Brain microvascular endothelial cell (primary cell): ENCODE measurements at regions not wholly inside any gene's neighbourhood (a gene's known extent, or its start where the extent isn't known, plus 50 kb on each side); places are given as distances from the start of the nearest gene placed in this dataset.

Source experiments
- DNase-seq: peaks from one replicate; pipeline ENCODE4 v3.0.0-alpha.2; 2020
- H3K27ac ChIP-seq: fragments of 250-450 bp; sonication (Bioruptor Pico); 2 replicates; pipeline ENCODE4 v1.5.1; 2020; ENCODE audit warnings: mild to moderate bottlenecking, moderate library complexity
- H3K27me3 ChIP-seq: fragments of 250-450 bp; sonication (Bioruptor Pico); replicated peaks from 2 replicates; pipeline ENCODE4 v1.5.1; 2020; ENCODE audit warnings: mild to moderate bottlenecking
- H3K36me3 ChIP-seq: fragments of 250-450 bp; sonication (Bioruptor Pico); replicated peaks from 2 replicates; pipeline ENCODE4 v1.5.1; 2020; ENCODE audit warnings: mild to moderate bottlenecking
- H3K4me3 ChIP-seq: 2 replicates; pipeline ENCODE4 v1.5.1; 2011; ENCODE audit warnings: low read depth, mild to moderate bottlenecking, control low read depth, low read length, moderate library complexity
- CTCF ChIP-seq: IDR thresholded peaks from 2 replicates; pipeline ENCODE4 v1.5.1; 2011; ENCODE audit warnings: low read depth, mild to moderate bottlenecking, moderate library complexity, low read length, control low read depth, inconsistent platforms; ENCODE audit errors: missing control alignments
- in situ Hi-C: cut with HindIII; loops from 2 replicates; pipeline ENCODE4 v1.10.0; 2017; ENCODE audit warnings: low sequenced_read_pairs, low pct_ligation_motif_present

GRCh38 chr14:104512061-104512460 lies 67.5 kb upstream of the C14orf180 start:
- Histone ChIP-seq H3K36me3 (no peaks in the 10 kb centered on the region), H3K27ac (no peak overlapping the region), H3K4me3 (no peak overlapping the region), H3K27me3 (no peaks in the 10 kb centered on the region)
- in situ Hi-C loops, result no loop called here
- DNase-seq, result no peak
- TF ChIP-seq CTCF, result no peak

GRCh38 chr14:104512771-104513640 lies 66.6 kb upstream of the C14orf180 start:
- Histone ChIP-seq H3K4me3 (no peak overlapping the region), H3K27me3 (no peaks in the 10 kb centered on the region), H3K36me3 (no peaks in the 10 kb centered on the region), H3K27ac (no peak overlapping the region)
- TF ChIP-seq CTCF, result no peak
- no peak for DNase-seq
- in situ Hi-C loops, result no loop called here

GRCh38 chr14:104513641-104514046 lies 65.9 kb upstream of the C14orf180 start:
- Histone ChIP-seq H3K36me3 (no peaks in the 10 kb centered on the region), H3K4me3 (no peak overlapping the region), H3K27ac (no peak overlapping the region), H3K27me3 (no peaks in the 10 kb centered on the region)
- DNase-seq, result no peak
- TF ChIP-seq CTCF, result no peak
- in situ Hi-C loops, result no loop called here

- in situ Hi-C loops, result no loop called here
- Histone ChIP-seq H3K27ac (no peak overlapping the region), H3K27me3 (no peaks in the 10 kb centered on the region), H3K36me3 (no peaks in the 10 kb centered on the region), H3K4me3 (no peak overlapping the region)
- TF ChIP-seq CTCF, result no peak
- no peak for DNase-seq
Observed at GRCh38 chr14:104514156-104514848, 65.3 kb upstream of the C14orf180 start.

GRCh38 chr14:104515059-104515810 lies 64.3 kb upstream of the C14orf180 start:
- Histone ChIP-seq H3K4me3 (no peak overlapping the region), H3K27me3 (no peaks in the 10 kb centered on the region), H3K27ac (no peak overlapping the region), H3K36me3 (no peaks in the 10 kb centered on the region)
- no peak for DNase-seq
- in situ Hi-C loops, result no loop called here
- no peak for TF ChIP-seq CTCF
